IMR-90 (cell line): ENCODE measurements at regions not wholly inside any gene's neighbourhood (a gene's known extent, or its start where the extent isn't known, plus 50 kb on each side); places are given as distances from the start of the nearest gene placed in this dataset.
A peak's percentile ranks its signal among the peaks of the same experiment; 100 is the strongest.

ENCODE experiments used
- ATAC-seq: fragments of 200-7000 bp; cut with Tn5 transposase; 2 replicates; pipeline ENCODE4 v1.9.1; 2020; ENCODE audit warnings: low read depth, mild to moderate bottlenecking, moderate library complexity
- BruUV-seq: library from RNA; stranded (reverse); fragments of 400-500 nt; replicated peaks from 2 replicates; lab custom pipeline; 2021; lab: Mats Ljungman, UMichigan
- CTCF ChIA-PET: fragments of 300-600 bp; formaldehyde crosslinking; extraction: SDS; loops from one replicate; lab custom pipeline; 2021; ENCODE audit warnings: antibody characterized with exemption; lab: Yijun Ruan, JAX
- POLR2A ChIA-PET: fragments of 300-600 bp; sonication (Branson Sonifier 250); formaldehyde crosslinking; loops from one replicate; lab custom pipeline; 2022; ENCODE audit warnings: antibody characterized with exemption; ENCODE audit not compliant: unreplicated experiment; lab: Charles Lee
- DNase-seq: peaks from one replicate; pipeline ENCODE4 v3.0.0; 2013
- H2AFZ ChIP-seq: replicated peaks from 2 replicates; pipeline ENCODE3; 2013; ENCODE audit warnings: low read length, mild to moderate bottlenecking; ENCODE audit not compliant: poor library complexity
- H2AK5ac ChIP-seq: 2 replicates; pipeline ENCODE4 v1.6.1; 2013; ENCODE audit warnings: low read depth, low read length, inconsistent platforms
- H2AK9ac ChIP-seq: replicated peaks from 2 replicates; pipeline ENCODE3; 2013; ENCODE audit warnings: mild to moderate bottlenecking, low read depth, low read length, moderate library complexity; ENCODE audit not compliant: poor library complexity
- H2BK120ac ChIP-seq: 2 replicates; pipeline ENCODE4 v1.6.1; 2013; ENCODE audit warnings: low read depth, low read length, inconsistent platforms
- H2BK15ac ChIP-seq: 3 replicates; pipeline ENCODE4 v1.6.1; 2013; ENCODE audit warnings: low read depth, low read length, inconsistent platforms
- H2BK20ac ChIP-seq: 2 replicates; pipeline ENCODE4 v1.6.1; 2013; ENCODE audit warnings: low read depth, mild to moderate bottlenecking, inconsistent platforms, low read length, moderate library complexity
- H2BK5ac ChIP-seq: 2 replicates; pipeline ENCODE4 v1.6.1; 2013; ENCODE audit warnings: mild to moderate bottlenecking, low read depth, low read length, inconsistent platforms; ENCODE audit not compliant: poor library complexity, severe bottlenecking
- H3K14ac ChIP-seq: replicated peaks from 2 replicates; pipeline ENCODE4 v1.6.1; 2013; ENCODE audit warnings: low read depth, low read length, inconsistent platforms
- H3K18ac ChIP-seq: 2 replicates; pipeline ENCODE4 v1.6.1; 2013; ENCODE audit warnings: low read depth, low read length, control low read depth
- H3K23ac ChIP-seq: 2 replicates; pipeline ENCODE4 v1.6.1; 2013; ENCODE audit warnings: low read depth, low read length, inconsistent platforms
- H3K27ac ChIP-seq: 2 replicates; pipeline ENCODE4 v1.5.1; 2013; ENCODE audit warnings: mild to moderate bottlenecking, control low read depth, low read length; ENCODE audit not compliant: insufficient read depth
- H3K27me3 ChIP-seq: 2 replicates; pipeline ENCODE4 v1.6.1; 2013; ENCODE audit warnings: low read length; ENCODE audit not compliant: control insufficient read depth, insufficient read depth
- H3K36me3 ChIP-seq: 2 replicates; pipeline ENCODE4 v1.6.1; 2013; ENCODE audit warnings: low read length, mixed read lengths; ENCODE audit not compliant: control insufficient read depth, insufficient read depth
- H3K4ac ChIP-seq: 2 replicates; pipeline ENCODE4 v1.6.1; 2013; ENCODE audit warnings: low read depth, low read length, inconsistent platforms
- H3K4me1 ChIP-seq: 2 replicates; pipeline ENCODE4 v1.6.1; 2013; ENCODE audit warnings: low read length, mixed read lengths; ENCODE audit not compliant: control insufficient read depth, insufficient read depth
- H3K4me2 ChIP-seq: 2 replicates; pipeline ENCODE4 v1.6.1; 2013; ENCODE audit warnings: low read depth, mild to moderate bottlenecking, control low read depth, low read length, moderate library complexity
- H3K4me3 ChIP-seq: 2 replicates; pipeline ENCODE4 v1.5.1; 2013; ENCODE audit warnings: low read depth, mild to moderate bottlenecking, control low read depth, low read length, moderate library complexity; ENCODE audit not compliant: insufficient read depth
- H3K56ac ChIP-seq: 2 replicates; pipeline ENCODE4 v1.6.1; 2013; ENCODE audit warnings: low read length, inconsistent platforms; ENCODE audit not compliant: insufficient read depth; ENCODE audit errors: extremely low read depth
- H3K79me1 ChIP-seq, 2 experiments: 2 replicates each; pipeline ENCODE4 v1.6.1; 2013; ENCODE audit warnings: low read length in 2 of 2, inconsistent platforms in 1 of 2, low read depth in 1 of 2
- H3K9ac ChIP-seq: 2 replicates; pipeline ENCODE4 v1.6.1; 2013; ENCODE audit warnings: low read depth, low read length, control low read depth
- H3K9me1 ChIP-seq: 2 replicates; pipeline ENCODE4 v1.6.1; 2013; ENCODE audit warnings: low read length, inconsistent platforms; ENCODE audit not compliant: insufficient read depth
- H3K9me3 ChIP-seq: 2 replicates; pipeline ENCODE4 v1.6.1; 2013; ENCODE audit warnings: low read length; ENCODE audit not compliant: control insufficient read depth, insufficient read depth
- H4K20me1 ChIP-seq: 2 replicates; pipeline ENCODE4 v1.6.1; 2013; ENCODE audit warnings: low read length, inconsistent platforms; ENCODE audit not compliant: insufficient read depth
- H4K5ac ChIP-seq: 2 replicates; pipeline ENCODE4 v1.6.1; 2013; ENCODE audit warnings: mild to moderate bottlenecking, low read depth, low read length, control low read depth
- H4K8ac ChIP-seq, 2 experiments: 2 replicates each; pipeline ENCODE4 v1.6.1; 2013; ENCODE audit warnings: low read depth in 2 of 2, low read length in 2 of 2, control low read depth in 1 of 2, inconsistent platforms in 1 of 2
- H4K91ac ChIP-seq: 2 replicates; pipeline ENCODE4 v1.6.1; 2013; ENCODE audit warnings: low read depth, low read length, inconsistent platforms; ENCODE audit not compliant: insufficient read depth
- BHLHE40 ChIP-seq: fragments of 150-350 bp; IDR thresholded peaks from 2 replicates; pipeline ENCODE4 v1.6.1; 2016; ENCODE audit warnings: mild to moderate bottlenecking, low read depth, low read length
- CEBPB ChIP-seq: IDR thresholded peaks from 2 replicates; pipeline ENCODE4 v1.6.1; 2012; ENCODE audit warnings: low read depth, low read length, improper control_type of control experiment
- CTCF ChIP-seq: conservative IDR thresholded peaks from 2 replicates; pipeline ENCODE4 v1.5.1; 2012; ENCODE audit warnings: mild to moderate bottlenecking, low read depth, low read length, improper control_type of control experiment
- FOS ChIP-seq: fragments of 150-350 bp; IDR thresholded peaks from 2 replicates; pipeline ENCODE4 v1.6.1; 2016; ENCODE audit warnings: low read depth, low read length
- MAFK ChIP-seq: IDR thresholded peaks from 2 replicates; pipeline ENCODE4 v1.6.1; 2012; ENCODE audit warnings: low read depth, low read length, improper control_type of control experiment
- MAZ ChIP-seq: IDR thresholded peaks from 2 replicates; pipeline ENCODE4 v1.6.1; 2012; ENCODE audit warnings: low read depth, mild to moderate bottlenecking, low read length, improper control_type of control experiment, moderate library complexity, borderline replicate concordance
- MXI1 ChIP-seq: IDR thresholded peaks from 2 replicates; pipeline ENCODE4 v1.6.1; 2012; ENCODE audit warnings: low read depth, mild to moderate bottlenecking, low read length, moderate library complexity, borderline replicate concordance
- NFE2L2 ChIP-seq: fragments of 150-350 bp; IDR thresholded peaks from 2 replicates; pipeline ENCODE4 v1.6.1; 2016; ENCODE audit warnings: low read depth, mild to moderate bottlenecking, low read length
- POLR2A ChIP-seq: IDR thresholded peaks from 2 replicates; pipeline ENCODE4 v1.6.1; 2012; ENCODE audit warnings: mild to moderate bottlenecking, low read depth, low read length
- RAD21 ChIP-seq: IDR thresholded peaks from 2 replicates; pipeline ENCODE4 v1.6.1; 2012; ENCODE audit warnings: low read length, improper control_type of control experiment
- RCOR1 ChIP-seq: IDR thresholded peaks from 2 replicates; pipeline ENCODE4 v1.6.1; 2012; ENCODE audit warnings: mild to moderate bottlenecking, low read length, improper control_type of control experiment; ENCODE audit not compliant: insufficient replicate concordance
- RFX5 ChIP-seq: IDR thresholded peaks from 2 replicates; pipeline ENCODE4 v1.8.0; 2012; ENCODE audit warnings: low read depth, mild to moderate bottlenecking, low read length, moderate library complexity
- SMC3 ChIP-seq: fragments of 150-350 bp; IDR thresholded peaks from 2 replicates; pipeline ENCODE4 v1.6.1; 2016; ENCODE audit warnings: low read depth, mild to moderate bottlenecking, antibody characterized with exemption, low read length, moderate library complexity
- WGBS, 2 experiments: methylation state at CpG; one replicate each; pipeline versions ENCODE4 v1.1.5 to v1.1.7; 2013; ENCODE audit warnings: missing lambda C conversion rate in 2 of 2; ENCODE audit not compliant: insufficient read length in 1 of 2; ENCODE audit errors: extremely low coverage in 2 of 2; 5-methylcytosine and 5-hydroxymethylcytosine counted together
- dilution Hi-C: fragments of 300-500 bp; cut with HindIII; formaldehyde crosslinking; loops from one replicate; pipeline ENCODE4 v1.14.3; 2018; ENCODE audit warnings: low sequenced_read_pairs; ENCODE audit not compliant: unreplicated experiment
- in situ Hi-C: fragments of 300-500 bp; cut with MboI; formaldehyde crosslinking; loops from 3 replicates; pipeline ENCODE4 v1.14.3; 2019; ENCODE audit warnings: low sequenced_read_pairs, inconsistent platforms, mixed read lengths
- intact Hi-C: fragments of 100-400 bp; cut with micrococcal nuclease; formaldehyde crosslinking; loops from 2 replicates; pipeline ENCODE4 v1.10.0; 2022
- TF ChIP-seq, protein P1 (sequence below): fragments of 150-350 bp; IDR thresholded peaks from 2 replicates; pipeline ENCODE4 v1.6.1; 2017; ENCODE audit warnings: mild to moderate bottlenecking, antibody characterized with exemption, low read length, low read depth

DNA sequence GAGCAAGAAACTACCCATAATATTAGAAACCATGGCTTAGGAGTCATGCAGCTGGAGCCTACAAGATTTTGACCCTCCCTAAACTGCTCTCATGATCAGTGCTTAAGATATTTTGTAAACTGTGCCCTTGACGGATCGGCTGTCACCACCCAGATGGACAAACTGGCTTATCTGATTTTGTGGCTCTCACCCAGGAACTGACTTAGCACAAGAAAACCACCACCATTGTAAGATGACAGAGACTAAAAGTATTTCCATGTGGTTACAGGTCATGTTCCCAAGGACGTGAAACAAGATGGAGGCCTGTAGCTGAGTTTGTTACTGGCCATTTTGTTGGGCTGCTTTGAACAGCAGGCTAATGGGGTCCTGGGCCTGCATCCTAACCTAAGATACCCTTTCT, 940.9 kb downstream of the OTOL1 start:
- no peak overlapping the region for H4K5ac ChIP-seq
- no peak overlapping the region for H2BK15ac ChIP-seq
- dilution Hi-C loops, result no loop called here
- no peaks in the 10 kb centered on the region for H3K79me1 ChIP-seq
- H3K14ac ChIP-seq, result no peak overlapping the region
- no peak overlapping the region for H3K4me2 ChIP-seq
- DNase-seq, result peak; percentile 52
- H3K9ac ChIP-seq, result no peak overlapping the region
- no peak overlapping the region for H2BK20ac ChIP-seq
- H2BK5ac ChIP-seq, result no peak overlapping the region
- H4K20me1 ChIP-seq, result no peaks in the 10 kb centered on the region
- H3K9me1 ChIP-seq, result no peaks in the 10 kb centered on the region
- no peaks in the 10 kb centered on the region for H3K9me3 ChIP-seq
- no peak overlapping the region for H3K4ac ChIP-seq
- H3K4me3 ChIP-seq, result no peak overlapping the region
- ChIA-PET POLR2A (no interaction called here), CTCF (no interaction called here)
- H3K27me3 ChIP-seq, result no peaks in the 10 kb centered on the region
- H3K27ac ChIP-seq, result no peak overlapping the region
- no peak overlapping the region for H4K91ac ChIP-seq
- no peak for ATAC-seq
- no peak overlapping the region for H2AK9ac ChIP-seq
- WGBS, 2 experiments, result no CpG with 5 or more reads among the region's 3 CpGs
- no peak overlapping the region for H2AFZ ChIP-seq
- no peak overlapping the region for H2BK120ac ChIP-seq
- H3K4me1 ChIP-seq, result no peaks in the 10 kb centered on the region
- intact Hi-C loops, result no loop called here
- H2AK5ac ChIP-seq, result no peak overlapping the region
- H3K18ac ChIP-seq, result no peak overlapping the region
- TF ChIP-seq SMC3 (no peak), BHLHE40 (no peak), MXI1 (no peak), NFE2L2 (no peak), RAD21 (no peak), MAFK (no peak), POLR2A (no peak), CEBPB (no peak), FOS (no peak), RFX5 (no peak), RCOR1 (no peak), MAZ (no peak), CTCF (no peak)
- TF ChIP-seq, protein P1, sequence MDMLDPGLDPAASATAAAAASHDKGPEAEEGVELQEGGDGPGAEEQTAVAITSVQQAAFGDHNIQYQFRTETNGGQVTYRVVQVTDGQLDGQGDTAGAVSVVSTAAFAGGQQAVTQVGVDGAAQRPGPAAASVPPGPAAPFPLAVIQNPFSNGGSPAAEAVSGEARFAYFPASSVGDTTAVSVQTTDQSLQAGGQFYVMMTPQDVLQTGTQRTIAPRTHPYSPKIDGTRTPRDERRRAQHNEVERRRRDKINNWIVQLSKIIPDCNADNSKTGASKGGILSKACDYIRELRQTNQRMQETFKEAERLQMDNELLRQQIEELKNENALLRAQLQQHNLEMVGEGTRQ, result no peak
- H3K56ac ChIP-seq, result no peak overlapping the region
- H4K8ac ChIP-seq, result no peak overlapping the region
- in situ Hi-C loops, result no loop called here
- no peaks in the 10 kb centered on the region for H3K36me3 ChIP-seq
- H3K23ac ChIP-seq, result no peak overlapping the region
- BruUV-seq, result no TSS peak
